Cardiac septum (tissue), 1 donor: ENCODE measurements at regions not wholly inside any gene's neighbourhood (a gene's known extent, or its start where the extent isn't known, plus 50 kb on each side); places are given as distances from the start of the nearest gene placed in this dataset.
"Not testable (repeated sequence)": the region's sequence is repeated elsewhere in the genome, so short reads cannot be mapped to it uniquely, and the experiment has no call there.

Experiments used
- DNase-seq: peaks from one replicate; pipeline ENCODE4 v3.0.0-alpha.2; 2020; ENCODE audit warnings: low spot score
- intact Hi-C: fragments of 100-400 bp; cut with DNase I; formaldehyde crosslinking; loops from one replicate; pipeline ENCODE4 v1.14.0; 2022
- donor health status: DM: no; HTN: no; CAD: no.

DNA sequence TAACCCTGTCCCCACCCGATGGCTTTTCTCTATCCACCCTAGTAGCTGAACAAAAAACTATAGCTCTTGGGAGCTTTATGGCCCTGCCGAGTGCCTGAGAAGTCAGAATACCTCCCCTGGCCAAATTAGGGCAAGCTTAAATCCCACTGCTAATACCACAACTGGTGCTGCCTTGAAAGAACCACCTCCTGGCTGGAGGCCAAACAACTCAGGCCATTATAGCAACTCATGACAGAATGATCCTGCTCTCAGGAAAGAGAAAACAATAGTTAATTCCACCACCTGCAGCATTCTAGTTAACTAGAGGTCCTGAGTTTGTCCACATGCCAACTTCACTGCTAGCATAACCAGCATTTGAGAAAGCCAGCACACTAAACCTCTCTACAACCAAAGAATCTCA lies 123.2 kb downstream of the RTP4 start:
- no peak for DNase-seq
- intact Hi-C loops: no loop called here

DNA sequence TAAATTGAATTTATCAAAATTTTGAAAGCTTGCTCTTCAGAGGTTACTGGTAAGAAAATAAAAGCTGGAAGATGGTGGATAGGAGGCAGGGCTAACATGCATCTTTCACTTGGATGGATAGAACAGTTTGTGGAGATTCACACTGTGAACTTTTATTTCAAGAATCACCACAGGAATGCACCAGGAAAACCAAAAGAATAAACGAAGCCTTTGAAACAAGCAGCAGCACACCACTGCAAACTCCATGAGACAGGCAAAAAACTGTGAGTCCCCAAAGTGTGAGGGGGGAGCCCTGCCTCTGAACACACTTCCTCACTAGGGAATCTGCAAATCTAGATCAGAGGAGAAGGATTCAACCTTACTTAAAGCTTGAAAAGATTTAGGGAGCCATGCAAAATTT lies 122.2 kb downstream of the RTP4 start:
- intact Hi-C loops: no loop called here
- DNase-seq: no peak

DNA sequence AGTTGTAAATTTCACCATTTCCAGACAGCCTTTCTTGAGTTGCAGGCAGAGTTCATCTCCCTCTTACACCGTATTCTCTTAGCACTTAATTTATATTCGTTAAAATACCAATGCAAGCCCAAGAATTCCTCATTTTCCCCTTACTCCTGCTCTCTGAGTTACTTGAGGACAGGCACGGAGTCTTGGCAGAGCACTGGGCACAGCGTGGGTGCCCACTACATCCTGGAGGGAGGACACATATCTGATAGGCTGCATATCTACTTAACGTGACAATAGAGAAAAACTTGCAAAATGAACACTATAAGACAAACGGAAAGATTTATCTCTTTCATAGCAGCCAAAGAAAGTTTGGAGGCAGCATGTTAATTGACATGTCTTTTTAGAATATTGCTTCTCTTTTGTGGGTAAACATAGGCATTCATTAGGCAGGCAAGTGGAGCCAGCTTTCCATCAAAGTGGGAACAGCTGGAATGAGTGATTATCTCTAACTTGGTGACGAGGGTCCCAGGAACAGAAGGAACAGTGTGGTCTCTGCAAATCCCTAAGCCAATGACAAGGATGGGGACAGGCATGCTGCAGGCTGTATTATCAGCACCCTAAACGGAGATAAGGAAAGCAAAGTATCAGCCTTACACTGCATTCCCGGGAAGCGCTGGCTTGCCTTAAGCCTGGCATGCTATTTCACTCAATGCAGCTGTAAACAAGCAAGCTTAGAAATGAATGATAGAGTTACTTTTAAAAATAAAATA lies 116.5 kb downstream of the RTP4 start:
- intact Hi-C loops: no loop called here
- no peak for DNase-seq

DNA sequence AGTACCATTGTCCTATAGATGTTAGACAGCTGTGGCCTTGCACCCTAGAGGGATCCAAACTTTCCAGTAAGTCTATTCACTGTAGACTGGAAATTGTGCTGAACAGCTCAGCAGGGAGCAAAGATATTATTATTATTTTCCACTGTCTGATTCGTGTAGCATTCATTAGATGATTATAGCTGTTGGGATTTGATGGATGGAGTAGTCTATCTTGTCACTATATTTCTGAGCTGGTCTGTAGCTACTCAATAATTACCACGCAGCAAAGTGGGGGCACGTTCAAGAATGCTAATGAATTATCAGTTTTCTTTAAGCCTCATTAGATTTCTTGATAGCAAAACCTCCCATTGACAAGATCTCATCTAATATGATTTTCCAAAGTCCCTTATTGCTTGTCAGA lies 113.2 kb downstream of the RTP4 start:
- intact Hi-C loops: no loop called here
- DNase-seq: no peak

DNA sequence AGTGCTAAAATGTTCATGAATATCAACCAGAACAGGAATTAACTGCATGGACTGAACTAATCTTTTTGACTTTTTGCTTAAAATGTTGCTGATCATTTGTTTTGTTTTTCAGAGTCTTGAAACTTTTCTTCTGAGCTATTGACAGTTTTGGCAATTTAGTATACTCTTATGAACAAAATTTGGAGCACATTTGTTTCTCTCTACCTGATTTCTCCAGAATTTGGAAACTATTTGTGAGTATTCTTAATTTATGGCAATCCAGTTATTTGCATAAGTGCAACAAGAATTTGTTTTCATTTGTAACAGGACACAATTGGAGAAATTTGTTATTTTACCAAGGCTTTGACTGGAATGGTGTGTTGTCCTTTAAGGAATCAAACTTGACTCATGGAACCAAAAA lies 107.4 kb downstream of the RTP4 start:
- DNase-seq, intact Hi-C loops: not testable (repeated sequence)

DNA sequence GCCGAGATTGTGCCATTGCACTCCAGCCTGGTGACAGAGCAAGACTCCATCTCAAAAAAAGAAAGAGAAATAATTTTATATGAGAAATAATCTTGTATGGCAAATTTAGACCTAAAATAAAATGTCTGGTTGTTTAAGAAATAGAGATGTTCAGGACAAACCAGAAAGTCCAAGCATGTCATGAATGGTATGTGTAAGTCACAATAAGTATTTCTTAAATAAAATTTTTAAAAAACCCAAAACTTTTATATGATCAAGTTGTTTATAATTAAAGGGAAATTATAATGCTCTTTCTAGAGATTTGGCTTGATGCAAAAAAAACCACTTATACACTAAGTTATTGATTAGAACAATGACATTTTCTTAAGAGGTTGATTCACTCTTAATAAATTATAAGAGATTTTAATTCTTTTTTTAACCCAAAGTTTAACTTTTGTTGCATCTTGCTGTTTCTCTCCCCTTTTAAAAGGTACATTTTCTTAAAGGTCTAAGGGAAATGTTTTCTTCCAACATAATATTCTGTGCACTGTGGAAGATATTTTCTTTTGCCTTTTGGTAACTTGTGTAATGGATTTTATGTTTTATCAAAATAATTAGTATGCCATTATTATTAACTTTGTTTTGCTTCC lies 105.7 kb downstream of the RTP4 start:
- intact Hi-C loops: no loop called here
- no peak for DNase-seq

DNA sequence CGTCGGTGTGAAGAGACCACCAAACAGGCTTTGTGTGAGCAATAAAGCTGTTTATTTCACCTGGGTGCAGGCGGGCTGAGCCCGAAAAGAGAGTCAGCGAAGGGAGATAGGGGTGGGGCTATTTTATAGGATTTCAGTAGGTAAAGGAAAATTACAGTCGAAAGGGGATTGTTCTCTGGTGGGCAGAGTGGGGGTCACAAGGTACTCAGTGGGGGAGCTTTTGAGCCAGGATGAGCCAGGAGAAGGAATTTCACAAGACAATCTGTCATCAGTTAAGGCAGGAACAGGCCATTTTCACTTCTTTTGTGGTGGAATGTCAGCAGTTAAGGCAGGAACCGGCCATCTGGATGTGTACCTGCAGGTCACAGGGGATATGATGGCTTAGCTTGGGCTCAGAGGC lies 98.1 kb downstream of the RTP4 start:
- DNase-seq, intact Hi-C loops: not testable (repeated sequence)

DNA sequence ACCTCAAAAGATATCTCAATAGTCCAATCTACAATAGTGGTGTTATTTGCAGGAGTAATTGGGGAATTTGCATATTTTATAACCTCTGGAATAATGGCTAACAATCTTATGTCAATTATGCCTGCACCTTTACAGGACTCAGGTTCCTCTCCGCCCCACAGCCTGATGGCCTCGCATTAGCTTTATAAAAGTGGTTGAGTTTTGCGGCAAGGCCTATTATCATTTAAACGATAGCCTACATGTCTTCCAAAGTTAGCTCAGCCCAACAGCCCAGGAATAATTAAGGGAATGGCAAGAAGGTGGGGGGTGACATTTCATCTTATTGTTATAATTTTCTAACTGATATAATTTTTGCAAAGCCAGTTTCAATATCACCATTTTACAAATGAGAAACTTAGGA lies 97.3 kb downstream of the RTP4 start:
- no peak for DNase-seq
- intact Hi-C loops: no loop called here

DNA sequence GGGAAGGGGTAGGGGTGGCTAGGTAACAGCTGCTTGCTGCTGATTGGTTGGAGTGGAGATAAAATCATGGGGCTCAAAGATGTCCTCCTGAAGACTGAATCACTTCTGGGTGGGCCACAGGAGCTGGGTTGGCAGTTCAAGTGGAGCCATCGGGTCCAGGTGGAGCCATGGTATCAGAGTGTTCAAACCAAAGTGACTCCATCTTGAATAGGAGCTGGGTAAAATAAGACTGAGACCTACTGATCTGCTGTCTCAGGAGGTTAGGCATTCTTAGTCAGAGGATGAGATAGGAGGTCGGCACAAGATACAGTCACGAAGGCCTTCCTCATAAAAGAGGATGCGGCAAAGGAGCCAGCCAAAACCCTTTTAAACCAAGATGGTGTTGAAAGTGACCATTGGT lies 96.5 kb downstream of the RTP4 start:
- no peak for DNase-seq
- intact Hi-C loops: no loop called here

DNA sequence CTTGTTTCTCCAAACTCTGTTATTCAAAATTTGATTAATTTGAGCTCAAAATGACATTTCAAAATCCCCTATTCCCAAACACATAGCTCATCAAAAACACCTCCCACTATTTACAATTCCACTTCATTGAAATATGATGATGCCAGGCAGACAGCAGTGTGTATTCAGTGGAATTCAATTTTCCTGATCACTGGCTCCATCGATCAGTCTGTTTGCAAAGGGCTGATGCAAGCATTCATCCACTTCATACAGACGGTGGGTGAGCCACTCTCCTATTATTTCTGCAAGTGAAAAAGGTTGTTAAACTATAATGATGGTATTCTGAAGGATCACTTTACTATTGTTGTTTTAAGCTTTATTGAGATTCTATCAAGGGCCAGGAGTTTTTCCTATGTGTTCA lies 90.7 kb downstream of the RTP4 start:
- no peak for DNase-seq
- intact Hi-C loops: no loop called here

DNA sequence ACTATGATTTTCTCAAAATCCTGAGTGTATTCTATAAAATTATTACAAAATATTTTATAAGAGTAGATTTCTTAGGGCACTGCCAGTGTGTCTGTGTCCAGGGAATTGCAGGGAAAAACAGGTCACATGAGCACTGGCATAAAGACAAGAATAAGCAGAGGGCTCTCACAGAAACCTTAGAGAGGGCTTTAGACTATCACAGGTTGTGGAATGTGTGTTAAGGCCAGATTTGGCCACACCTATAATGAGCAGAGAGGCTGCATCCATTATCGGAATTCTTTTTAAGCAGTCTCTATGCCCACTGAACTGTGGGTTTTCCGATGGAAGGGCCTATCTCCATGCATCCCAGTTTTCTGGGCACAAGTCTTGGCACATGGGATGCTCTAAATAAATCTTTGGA lies 90.2 kb downstream of the RTP4 start:
- DNase-seq: no peak
- intact Hi-C loops: no loop called here

DNA sequence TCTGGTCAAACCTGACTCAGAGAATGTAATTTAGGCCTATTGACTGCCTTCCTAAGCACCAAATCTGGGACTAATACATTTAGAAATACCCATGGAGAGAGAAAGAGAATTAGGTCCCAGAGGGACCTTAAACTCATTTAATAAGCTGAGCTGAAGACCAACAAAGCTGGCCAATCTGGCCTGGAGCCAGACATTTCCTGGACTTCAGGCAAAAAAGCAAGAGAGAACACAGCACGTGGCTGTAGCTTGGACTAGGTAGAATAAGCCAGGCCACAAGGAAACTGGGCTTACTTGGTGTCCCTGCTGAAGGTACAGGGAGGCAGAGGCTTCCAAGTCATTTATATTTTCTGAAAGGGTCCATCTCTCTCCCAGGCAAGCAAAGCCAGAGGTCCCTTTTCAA lies 88.1 kb downstream of the RTP4 start:
- intact Hi-C loops: no loop called here
- DNase-seq: no peak

DNA sequence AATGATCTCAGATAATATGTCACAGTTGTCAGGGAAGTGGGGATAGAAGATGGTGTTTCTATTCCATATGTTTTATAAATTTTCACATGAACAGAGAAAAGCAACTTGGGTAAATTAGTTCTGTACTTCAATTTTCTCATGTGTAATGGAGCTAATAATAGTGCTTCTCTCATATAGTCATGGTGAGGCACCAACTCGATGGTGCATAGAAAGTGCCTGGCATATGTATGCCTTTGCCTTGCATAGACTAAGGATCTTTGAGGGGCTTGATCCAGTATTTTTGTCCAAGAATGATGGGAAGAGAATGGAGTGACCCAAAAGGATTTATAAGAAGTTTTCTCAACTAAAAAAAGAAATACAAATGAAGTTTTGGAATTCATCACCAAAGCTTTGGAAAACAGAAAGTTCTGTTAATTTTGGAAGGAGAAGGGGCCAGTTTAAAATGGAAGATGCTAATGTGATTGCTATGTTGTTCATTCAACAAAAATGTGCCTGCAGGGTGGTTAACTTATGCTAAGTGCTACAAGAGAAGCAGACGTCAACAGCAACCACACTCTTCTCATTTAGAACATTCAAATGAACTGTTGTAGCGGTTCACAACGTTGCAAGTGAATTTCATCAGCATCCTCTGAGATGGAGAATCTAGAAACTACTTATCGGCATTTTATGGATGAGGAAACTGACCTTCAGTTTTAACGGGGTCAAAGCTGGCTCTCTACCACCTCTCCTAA lies 86.1 kb downstream of the RTP4 start:
- intact Hi-C loops: no loop called here
- DNase-seq: no peak

DNA sequence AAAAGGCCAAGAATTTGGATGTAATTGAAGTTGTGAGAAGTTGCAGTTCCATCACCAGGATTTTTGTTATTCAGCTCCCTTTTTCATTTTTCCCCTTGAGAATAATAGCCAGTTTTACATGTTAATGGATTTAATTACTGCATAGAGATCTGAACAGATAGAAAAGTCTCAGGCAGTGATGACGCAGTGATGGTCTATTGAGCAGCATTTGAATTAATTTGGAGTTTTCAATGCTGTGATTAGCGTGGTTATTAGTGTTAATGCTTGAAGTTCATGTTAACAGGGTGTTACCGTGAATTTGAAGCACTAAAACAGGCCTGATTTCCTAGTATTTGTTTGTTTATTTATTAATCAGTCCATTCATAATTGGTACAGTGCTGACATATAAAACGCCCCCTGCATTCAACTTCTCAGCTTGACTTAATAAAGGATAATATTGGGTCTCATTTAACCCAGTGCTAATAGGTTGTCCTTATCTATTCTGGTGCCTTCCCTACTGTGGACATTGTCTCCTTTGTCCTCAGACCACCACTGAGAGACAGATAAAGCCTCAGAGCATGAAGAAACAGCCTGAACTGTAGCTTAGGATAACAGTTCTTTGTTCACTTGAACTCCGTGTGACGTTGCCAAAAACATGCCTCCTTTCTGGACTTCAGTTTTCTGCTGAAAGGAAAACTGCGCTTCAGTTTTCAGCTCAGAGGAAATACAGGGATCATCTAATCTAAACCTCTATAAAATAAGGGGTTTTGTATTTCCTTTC lies 82.4 kb downstream of the RTP4 start:
- intact Hi-C loops: no loop called here
- DNase-seq: no peak

DNA sequence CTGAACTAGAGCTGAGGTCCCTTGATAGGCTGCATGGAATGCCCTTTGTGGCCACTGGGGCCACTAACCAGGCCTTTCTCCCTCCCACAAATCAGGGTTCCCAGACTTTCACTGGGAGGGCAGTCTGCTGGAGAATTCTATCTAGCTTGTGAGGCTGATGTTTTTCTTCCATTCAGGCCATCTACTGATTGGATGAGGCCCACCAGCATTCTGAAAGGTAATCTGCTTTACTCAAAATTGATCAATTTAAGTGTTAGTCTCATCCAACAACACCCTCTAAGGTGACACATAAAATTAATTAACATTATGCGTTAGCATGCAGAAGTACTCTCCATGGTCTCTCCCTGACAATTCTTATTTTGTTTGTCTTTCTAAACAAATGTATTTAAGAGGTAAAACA lies 80.5 kb downstream of the RTP4 start:
- DNase-seq: no peak
- intact Hi-C loops: no loop called here

DNA sequence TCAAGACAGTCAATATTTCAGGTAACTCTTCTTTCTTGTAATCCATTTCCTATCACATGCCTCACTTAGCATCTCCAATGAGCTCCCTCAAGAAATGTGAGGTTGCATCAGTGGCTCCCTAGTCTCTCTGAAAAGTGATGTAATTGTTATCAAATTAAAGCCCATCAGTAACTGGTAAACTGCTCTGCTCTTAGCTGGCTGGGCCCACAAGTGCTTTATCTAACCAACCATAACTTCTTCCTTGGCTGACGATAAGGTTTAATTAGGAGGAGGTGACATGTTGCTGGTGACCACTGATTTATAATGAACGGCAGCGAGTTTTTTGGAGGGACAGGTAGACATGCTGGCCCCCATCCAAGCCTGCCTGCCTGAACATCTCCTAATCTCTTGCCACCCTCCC lies 79.6 kb downstream of the RTP4 start:
- no peak for DNase-seq
- intact Hi-C loops: no loop called here

DNA sequence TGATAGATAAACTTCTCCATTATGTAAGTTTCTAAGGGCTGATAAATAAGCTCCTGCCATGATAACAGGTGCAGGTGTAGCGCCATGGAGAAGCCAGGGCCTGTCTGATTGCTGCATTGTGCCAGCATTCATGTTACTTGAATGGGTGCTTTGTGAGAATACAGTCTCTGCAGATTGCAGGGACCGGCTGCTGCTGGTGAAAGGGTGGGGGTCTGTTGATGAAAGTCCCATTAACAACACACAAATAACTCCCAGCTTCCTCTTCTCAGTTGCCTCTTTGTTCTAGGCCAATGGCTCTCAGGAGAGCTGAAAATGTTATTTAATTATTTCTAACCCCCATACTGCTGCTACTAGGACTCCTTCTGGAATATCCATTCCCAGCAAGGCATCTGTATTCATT lies 77.2 kb downstream of the RTP4 start:
- intact Hi-C loops: no loop called here
- DNase-seq: no peak

DNA sequence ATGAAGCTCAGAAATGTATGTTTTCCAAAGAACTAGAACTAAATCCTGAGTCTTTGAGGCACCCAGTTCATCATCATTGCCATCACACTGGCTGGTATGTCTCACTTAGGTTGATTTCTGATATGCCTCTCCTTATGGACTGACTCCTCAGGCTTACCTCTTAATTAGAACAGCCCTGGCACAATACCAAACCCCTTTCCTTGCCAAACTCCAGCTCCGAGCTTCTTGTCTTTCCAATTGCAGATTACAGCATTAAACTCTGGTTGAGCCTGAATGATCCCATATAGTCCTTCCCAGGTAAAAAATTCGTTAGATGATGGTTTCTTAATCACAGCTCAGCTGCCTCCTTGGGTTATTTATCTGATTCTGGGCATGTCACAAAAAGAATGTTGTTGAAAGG lies 66.3 kb downstream of the RTP4 start:
- intact Hi-C loops: no loop called here
- no peak for DNase-seq

DNA sequence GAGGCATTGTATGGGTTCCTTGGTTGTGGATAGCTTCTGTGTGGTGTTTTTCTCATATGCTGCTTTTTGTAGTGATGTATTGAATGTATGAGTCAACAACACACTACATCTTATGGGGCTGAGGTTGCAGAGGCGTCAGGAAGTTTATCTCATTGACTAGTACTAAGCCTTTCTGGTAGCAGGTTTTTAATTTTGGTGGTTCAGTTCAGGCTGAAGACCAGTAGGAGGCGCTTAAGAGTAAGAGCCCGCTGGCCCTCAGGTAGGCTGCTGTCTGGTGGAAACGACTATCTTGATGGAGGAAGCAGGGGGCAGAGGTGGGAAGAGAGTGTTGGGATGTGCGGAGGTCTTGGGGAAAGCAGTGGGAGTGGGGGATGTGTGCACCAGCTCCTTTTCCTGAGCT lies 62.4 kb downstream of the RTP4 start:
- DNase-seq: no peak
- intact Hi-C loops: no loop called here
